Right ventricle myocardium superior (tissue), 1 donor: ENCODE measurements at regions not wholly inside any gene's neighbourhood (a gene's known extent, or its start where the extent isn't known, plus 50 kb on each side); places are given as distances from the start of the nearest gene placed in this dataset.
"Not testable (repeated sequence)": the region's sequence is repeated elsewhere in the genome, so short reads cannot be mapped to it uniquely, and the experiment has no call there.

Experiments used
- ATAC-seq: fragments of 200-7000 bp; cut with Tn5 transposase; one replicate; pipeline ENCODE4 v1.9.1; 2020; ENCODE audit warnings: mild to moderate bottlenecking; ENCODE audit not compliant: poor library complexity
- DNase-seq: peaks from one replicate; pipeline ENCODE4 v3.0.0-alpha.2; 2020
- intact Hi-C: fragments of 100-400 bp; cut with DNase I; formaldehyde crosslinking; loops from one replicate; pipeline ENCODE4 v1.11.2; 2022
- donor health status: DM: no; HTN: yes; CAD: no; lungs with severe emphysema.

- intact Hi-C loops: no loop called here
- no peak for DNase-seq
- peak; percentile 72 for ATAC-seq
Measured at GRCh38 chr3:137191133-137191923, 233.5 kb downstream of the IL20RB start.

DNA sequence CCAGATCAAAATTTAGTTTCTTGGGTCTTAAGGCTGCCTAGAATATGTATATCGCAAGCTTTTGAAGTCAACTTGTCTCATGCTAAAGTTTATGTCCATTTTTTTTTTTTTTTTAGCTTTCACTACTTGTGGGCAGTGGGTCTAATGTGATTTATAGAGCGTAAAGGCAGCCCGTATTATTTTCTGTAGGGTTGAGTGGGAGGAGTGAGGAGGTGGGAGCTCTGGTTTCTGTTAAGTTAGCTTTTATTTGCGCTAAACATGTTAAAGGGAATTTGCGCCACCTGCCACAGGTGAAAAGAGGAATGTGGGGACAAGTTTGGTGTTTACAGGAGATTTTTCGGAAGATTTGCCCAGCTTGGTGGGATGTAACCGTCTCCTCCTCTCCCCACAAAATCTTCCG, 234.2 kb downstream of the IL20RB start:
- ATAC-seq: no peak
- no peak for DNase-seq
- intact Hi-C loops: no loop called here

GRCh38 chr3:137194301-137194700, 236.5 kb downstream of the IL20RB start:
- ATAC-seq (no peak), DNase-seq (no peak)
- intact Hi-C loops: no loop called here

DNA sequence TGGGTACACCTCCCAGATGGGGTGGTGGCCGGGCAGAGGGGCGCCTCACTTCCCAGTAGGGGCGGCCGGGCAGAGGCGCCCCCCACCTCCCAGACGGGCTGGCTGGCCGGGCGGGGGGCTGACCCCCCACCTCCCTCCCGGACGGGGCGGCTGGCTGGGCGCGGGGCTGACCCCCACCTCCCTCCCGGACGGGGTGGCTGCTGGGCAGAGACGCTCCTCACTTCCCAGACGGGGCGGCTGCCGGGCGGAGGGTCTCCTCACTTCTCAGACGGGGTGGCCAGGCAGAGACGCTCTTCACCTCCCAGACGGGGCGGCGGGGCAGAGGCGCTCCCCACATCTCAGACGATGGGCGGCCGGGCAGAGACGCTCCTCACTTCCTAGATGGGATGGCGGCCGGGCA, 240.6 kb downstream of the IL20RB start:
- DNase-seq, intact Hi-C loops, ATAC-seq: not testable (repeated sequence)

DNA sequence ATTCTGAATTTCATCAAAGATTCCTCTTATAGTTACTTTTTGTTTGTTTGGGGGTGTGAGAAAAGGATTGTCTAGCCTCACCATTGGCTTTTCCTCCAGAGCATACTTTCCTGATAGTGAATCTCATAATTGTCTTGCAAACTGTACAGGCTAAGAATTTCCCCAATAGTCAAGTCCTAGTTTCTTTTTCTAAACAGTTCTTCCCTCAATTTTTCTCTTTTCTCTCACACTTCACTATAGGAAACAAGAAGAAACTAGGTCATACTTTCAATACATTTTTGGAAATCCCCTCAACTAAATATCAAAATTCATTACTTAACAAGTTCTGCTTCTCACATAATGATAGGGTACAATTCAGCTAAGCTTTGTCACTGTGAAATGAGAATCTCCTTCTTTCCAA, 241.9 kb downstream of the IL20RB start:
- intact Hi-C loops: no loop called here
- no peak for DNase-seq
- ATAC-seq: no peak

DNA sequence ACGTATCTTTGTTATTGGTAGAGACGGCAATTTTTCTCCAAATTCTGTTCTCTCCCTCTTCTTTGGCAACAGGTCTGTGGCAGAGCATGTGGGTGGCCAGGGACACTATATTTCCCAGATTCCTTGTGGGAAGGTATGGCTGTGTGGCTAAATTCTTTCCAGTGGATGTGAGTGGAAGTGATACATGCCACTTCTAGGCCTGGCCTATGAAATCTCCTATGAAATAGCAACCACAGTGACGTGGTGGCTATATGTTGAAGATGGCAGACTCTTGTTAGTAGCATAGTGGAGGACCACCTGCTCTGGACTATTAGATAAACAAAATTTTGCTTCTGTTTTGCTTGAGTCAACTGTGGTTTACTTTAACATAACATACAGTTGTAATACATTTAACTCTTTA, 243.3 kb downstream of the IL20RB start:
- no peak for ATAC-seq
- DNase-seq: no peak
- intact Hi-C loops: no loop called here

DNA sequence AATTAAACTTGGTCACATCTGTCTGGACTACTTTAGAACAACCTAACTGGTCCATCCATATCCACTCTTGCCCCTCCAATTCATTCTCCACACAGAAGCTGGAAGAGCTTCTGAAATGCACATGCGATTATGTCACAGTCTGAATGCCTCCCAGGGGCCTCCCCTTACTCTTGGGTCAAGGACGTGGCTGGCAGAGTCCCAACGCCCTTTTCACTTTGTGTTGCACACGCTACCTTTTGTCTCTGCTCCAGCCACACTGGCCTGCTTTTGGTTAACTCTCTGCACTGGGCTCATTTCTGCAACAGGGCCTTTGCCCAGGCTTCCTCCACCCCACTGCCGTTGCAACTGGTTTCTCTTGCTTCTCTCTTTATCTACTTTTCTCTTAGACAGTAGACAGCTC, 245.2 kb downstream of the IL20RB start:
- DNase-seq: no peak
- intact Hi-C loops: no loop called here
- no peak for ATAC-seq

DNA sequence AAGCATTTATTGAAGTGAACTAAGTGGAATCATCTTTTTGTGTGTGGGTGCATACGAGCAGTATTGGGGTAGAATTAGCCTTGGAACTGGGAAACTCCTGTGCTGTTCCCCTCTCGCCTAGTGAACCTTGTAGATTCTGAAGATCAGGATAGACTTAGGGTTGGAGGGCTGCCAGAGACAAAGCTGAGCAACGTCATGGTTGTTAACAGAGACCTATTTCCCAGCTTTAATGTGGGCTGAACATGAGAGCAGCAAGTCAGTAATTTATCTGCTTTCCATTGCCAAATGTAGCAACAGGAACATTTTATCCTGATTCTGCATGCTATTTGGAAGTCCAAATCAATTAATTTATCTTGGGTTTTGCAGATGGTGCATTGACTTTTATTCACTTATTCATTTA, 246.6 kb downstream of the IL20RB start:
- ATAC-seq (no peak), DNase-seq (no peak)
- intact Hi-C loops: no loop called here

DNA sequence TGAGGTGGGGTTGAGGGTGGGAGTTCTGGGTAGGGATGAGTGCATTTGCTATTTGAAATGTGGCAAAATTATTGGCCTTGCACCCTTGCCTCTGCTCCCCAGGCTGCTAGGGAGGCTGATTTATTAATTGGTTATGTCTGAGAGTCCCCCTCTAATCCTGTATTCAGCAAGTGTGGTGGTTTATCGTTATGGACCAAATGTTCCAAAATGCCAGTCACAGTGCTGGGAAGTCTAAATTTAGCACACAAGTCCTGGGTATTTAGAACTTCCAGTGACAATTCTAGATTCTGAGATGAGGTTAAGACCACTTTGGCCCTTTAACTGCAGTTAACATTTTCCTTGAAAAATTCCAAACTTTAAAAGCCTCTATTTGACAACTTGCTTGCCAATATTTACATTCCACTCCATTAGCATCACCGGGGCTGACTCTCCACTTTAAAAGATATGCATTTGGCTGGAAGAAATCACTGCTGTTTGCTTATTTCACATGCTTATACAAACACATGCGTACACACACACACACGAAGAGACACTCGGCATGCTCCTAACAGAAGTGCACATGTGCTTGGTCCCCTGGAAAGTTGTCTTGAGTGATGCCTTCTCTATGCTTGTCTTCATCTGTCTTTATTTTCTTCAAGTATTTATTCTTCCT, 247.7 kb downstream of the IL20RB start:
- DNase-seq (no peak), ATAC-seq (no peak)
- intact Hi-C loops: no loop called here

DNA sequence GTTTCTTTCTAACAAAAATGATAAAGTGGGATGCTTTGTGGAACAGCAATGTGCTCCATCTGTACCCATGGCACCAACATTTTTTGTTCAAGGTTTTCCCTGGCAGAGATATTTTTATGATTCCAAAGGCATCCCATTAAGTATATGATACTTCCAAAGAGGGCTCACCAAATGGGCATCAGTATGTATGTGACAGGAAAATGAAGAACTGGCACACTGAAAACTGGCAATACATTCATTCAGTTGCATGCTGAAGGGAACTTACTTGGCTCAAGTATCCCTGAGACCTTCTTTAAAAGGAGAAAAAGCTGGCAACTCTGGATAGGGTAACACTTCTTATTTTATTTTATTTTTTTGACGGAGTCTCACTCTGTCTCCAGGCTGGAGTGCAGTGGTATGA, 249.8 kb downstream of the IL20RB start:
- intact Hi-C loops: no loop called here
- no peak for ATAC-seq
- DNase-seq: no peak

GRCh38 chr3:137217733-137218132, 259.9 kb downstream of the IL20RB start:
- ATAC-seq: no peak
- no peak for DNase-seq
- intact Hi-C loops: no loop called here

DNA sequence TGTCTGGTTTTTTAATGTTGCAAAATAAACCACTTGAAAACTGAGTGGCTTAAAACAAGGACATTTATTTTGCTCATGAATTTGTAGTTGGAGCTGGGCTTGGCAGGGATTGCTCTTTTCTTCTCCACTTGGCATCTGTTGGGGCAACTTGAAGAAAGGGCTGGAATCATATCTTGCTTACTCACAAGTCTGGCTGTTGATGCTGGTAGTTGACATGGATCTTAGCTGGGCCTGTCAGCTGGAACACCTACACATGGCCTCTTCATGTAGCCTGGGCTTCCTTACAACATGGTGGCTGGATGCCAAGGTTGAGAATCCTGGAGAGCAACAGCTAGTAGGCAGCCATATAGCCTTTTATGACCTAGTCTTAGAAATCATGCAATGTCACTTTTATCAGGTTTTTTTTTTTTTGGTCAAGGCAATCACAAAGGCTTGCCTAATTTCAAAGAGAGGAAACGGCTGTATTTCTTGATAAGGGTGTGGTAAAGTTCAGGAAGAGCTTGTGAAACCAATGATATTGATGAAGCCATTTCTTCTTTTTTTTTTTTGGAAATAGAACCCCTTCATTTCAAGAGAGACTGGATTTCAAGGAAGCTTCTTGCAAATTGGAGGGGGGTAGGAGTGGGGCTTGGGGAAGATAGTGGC, 262.1 kb downstream of the IL20RB start:
- no peak for ATAC-seq
- intact Hi-C loops: no loop called here
- no peak for DNase-seq

GRCh38 chr3:137222736-137223225, 265.0 kb downstream of the IL20RB start:
- DNase-seq (no peak), ATAC-seq (no peak)
- intact Hi-C loops: no loop called here

- intact Hi-C loops: no loop called here
- DNase-seq: no peak
- ATAC-seq: no peak
Measured at GRCh38 chr3:137224464-137224863, 266.7 kb downstream of the IL20RB start.

- ATAC-seq: no peak
- intact Hi-C loops: no loop called here
- DNase-seq: no peak
Measured at GRCh38 chr3:137242836-137243400, 285.1 kb downstream of the IL20RB start.

DNA sequence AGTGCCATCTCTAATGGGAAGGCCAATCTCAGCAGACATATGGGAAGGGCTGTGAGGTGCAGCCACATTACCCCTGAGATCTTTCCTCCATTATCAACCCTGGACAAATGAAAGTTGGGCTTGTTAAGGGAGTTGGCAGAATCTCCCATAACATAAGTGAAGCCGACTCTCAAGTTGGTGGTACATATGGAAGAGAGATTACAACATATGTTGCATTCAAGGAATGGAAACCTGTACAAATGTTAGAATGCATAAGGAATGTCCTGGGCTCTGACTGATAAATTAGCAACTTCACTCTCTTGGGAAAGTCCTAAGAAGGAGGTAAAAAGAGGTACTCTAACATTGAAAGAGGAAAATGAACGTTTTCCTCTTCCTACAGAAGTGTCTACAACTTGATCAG, 288.7 kb downstream of the IL20RB start:
- intact Hi-C loops: no loop called here
- DNase-seq (no peak), ATAC-seq (no peak)

DNA sequence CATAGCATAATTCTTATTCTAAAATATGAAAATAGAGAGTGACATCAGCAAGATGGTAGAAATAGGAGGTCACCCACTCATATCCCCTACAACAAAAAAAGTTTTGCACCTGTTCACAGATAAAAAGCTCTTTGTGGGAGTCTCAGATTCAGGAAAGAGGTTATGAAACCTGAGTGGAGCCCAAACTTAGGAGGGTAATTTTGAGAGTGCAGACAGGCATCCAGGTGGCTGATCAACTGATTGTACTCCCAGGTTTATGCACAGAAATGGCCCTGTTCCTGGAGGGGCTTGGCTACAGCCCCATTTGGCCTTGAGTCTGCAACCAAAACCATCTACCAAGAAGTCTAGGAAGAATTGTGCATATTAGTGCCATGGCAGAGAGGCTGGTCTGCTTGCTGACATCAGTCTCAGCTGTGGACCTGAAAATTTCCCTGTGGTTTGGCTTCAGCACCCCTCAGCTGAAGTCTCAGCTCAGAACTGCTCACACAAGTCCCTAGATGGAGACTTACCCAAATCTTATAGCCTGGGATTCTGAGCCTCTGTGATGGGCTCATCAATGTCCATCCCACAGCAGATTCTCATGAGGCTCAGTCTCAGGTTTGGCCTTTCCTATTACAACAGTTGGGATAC, 291.6 kb downstream of the IL20RB start:
- intact Hi-C loops: no loop called here
- ATAC-seq (no peak), DNase-seq (no peak)

DNA sequence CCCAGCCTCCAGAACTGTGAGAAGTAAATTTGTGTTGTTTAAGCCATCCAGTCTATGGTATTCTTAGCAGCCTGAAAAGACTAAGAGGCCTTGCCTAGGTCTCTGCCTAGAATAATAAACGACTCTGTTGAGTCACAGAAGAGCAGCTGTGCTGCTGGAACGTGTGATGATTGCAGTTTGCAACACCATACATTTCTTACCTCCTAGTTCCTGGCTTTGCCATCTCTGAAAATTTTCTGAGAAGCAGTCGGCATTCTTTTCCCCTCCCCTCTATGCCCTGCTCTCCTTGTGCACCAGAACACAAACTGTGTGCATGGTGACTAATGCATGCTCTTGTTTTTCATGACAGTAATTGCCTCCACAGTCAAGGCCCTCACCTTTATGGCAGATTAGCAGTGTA, 301.3 kb downstream of the IL20RB start:
- ATAC-seq (peak; percentile 62), DNase-seq (no peak)
- intact Hi-C loops: no loop called here

DNA sequence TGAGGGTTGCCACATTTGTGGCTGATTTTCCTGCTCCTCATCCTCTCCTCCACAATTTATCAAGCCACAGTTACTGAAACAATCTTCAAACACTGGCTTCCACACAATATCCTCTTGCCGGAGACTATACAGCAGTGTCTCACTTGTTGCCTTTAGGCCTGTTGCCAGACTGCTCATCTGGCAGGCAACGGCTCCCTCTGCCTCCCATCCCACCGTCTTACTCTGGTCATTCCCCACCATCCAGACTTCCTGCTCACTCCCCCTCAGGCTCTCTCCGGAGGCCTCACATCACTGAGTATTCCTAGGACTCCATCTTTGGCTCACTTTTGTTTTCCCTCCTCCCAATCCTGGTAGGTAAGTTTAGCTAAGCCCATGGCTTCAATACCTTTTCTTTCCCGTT, 301.9 kb downstream of the IL20RB start:
- DNase-seq (no peak), ATAC-seq (peak; percentile 42)
- intact Hi-C loops: no loop called here
